WTC11 (cell line): ENCODE measurements at regions not wholly inside any gene's neighbourhood (a gene's known extent, or its start where the extent isn't known, plus 50 kb on each side); places are given as distances from the start of the nearest gene placed in this dataset.

Source experiments
- ATAC-seq: fragments of 200-7000 bp; cut with Tn5 transposase; 2 replicates; pipeline ENCODE4 v1.10.0; 2021; ENCODE audit warnings: mild to moderate bottlenecking, moderate library complexity
- CTCF ChIA-PET: fragments of 300-600 bp; sonication (Branson Sonifier 250); formaldehyde crosslinking; loops from one replicate; lab custom pipeline; 2021; ENCODE audit warnings: antibody characterized with exemption; lab: Charles Lee
- POLR2A ChIA-PET: fragments of 350-600 bp; sonication (Branson Sonifier 250); formaldehyde crosslinking; loops from one replicate; lab custom pipeline; 2021; ENCODE audit warnings: antibody characterized with exemption; lab: Charles Lee
- DNase-seq: peaks from one replicate; pipeline ENCODE4 v3.0.0; 2021; ENCODE audit warnings: low spot score
- H3K27ac Mint-ChIP-seq: 2 replicates; pipeline ENCODE4 v1.8.0; 2021; ENCODE audit warnings: mixed read lengths
- H3K27me3 Mint-ChIP-seq: 2 replicates; pipeline ENCODE4 v1.8.0; 2021; ENCODE audit warnings: low read depth, mild to moderate bottlenecking, moderate library complexity, mixed read lengths
- H3K36me3 Mint-ChIP-seq: 2 replicates; pipeline ENCODE4 v1.8.0; 2021; ENCODE audit warnings: mixed read lengths
- H3K4me1 Mint-ChIP-seq: 2 replicates; pipeline ENCODE4 v1.8.0; 2022; ENCODE audit warnings: mixed read lengths
- H3K4me3 Mint-ChIP-seq: 2 replicates; pipeline ENCODE4 v1.8.0; 2021; ENCODE audit warnings: mild to moderate bottlenecking, moderate library complexity, mixed read lengths
- H3K9me3 Mint-ChIP-seq: 2 replicates; pipeline ENCODE4 v1.8.0; 2021; ENCODE audit warnings: mixed read lengths
- FOXK1 ChIP-seq: sonication (generic); formaldehyde crosslinking; IDR thresholded peaks from 2 replicates; pipeline ENCODE4 v1.8.0; 2022; ENCODE audit warnings: mild to moderate bottlenecking, moderate library complexity, missing genetic modification reagents
- NR2C2 ChIP-seq: sonication (generic); formaldehyde crosslinking; IDR thresholded peaks from 2 replicates; pipeline ENCODE4 v1.8.0; 2022; ENCODE audit warnings: mild to moderate bottlenecking, missing genetic modification reagents
- SMAD3 ChIP-seq: sonication (generic); formaldehyde crosslinking; IDR thresholded peaks from 2 replicates; pipeline ENCODE4 v1.8.0; 2022; ENCODE audit warnings: missing genetic modification reagents, mild to moderate bottlenecking, borderline replicate concordance
- SP1 ChIP-seq: sonication (generic); formaldehyde crosslinking; conservative IDR thresholded peaks from 2 replicates; pipeline ENCODE4 v1.8.1; 2022; ENCODE audit warnings: missing genetic modification reagents
- ZNF263 ChIP-seq: sonication (generic); formaldehyde crosslinking; IDR thresholded peaks from 2 replicates; pipeline ENCODE4 v1.8.1; 2022; ENCODE audit warnings: low read depth, mild to moderate bottlenecking, moderate library complexity, missing genetic modification reagents
- TF ChIP-seq, protein P1 (sequence below): sonication (generic); formaldehyde crosslinking; IDR thresholded peaks from 2 replicates; pipeline ENCODE4 v1.8.0; 2022; ENCODE audit warnings: mild to moderate bottlenecking, missing genetic modification reagents
- TF ChIP-seq, protein P2 (sequence below): sonication (generic); formaldehyde crosslinking; IDR thresholded peaks from 2 replicates; pipeline ENCODE4 v1.8.1; 2023; ENCODE audit warnings: mild to moderate bottlenecking, missing genetic modification reagents
- TF ChIP-seq, protein P3 (sequence below): sonication (generic); formaldehyde crosslinking; IDR thresholded peaks from 2 replicates; pipeline ENCODE4 v1.8.1; 2022; ENCODE audit warnings: low read depth, mild to moderate bottlenecking, moderate library complexity, missing genetic modification reagents, borderline replicate concordance
- TF ChIP-seq, protein P4 (sequence below): fragments of 250-450 bp; sonication (Bioruptor Pico); IDR thresholded peaks from 2 replicates; pipeline ENCODE4 v1.9.0; 2021; ENCODE audit warnings: mild to moderate bottlenecking, borderline replicate concordance
- TF ChIP-seq, protein P5 (sequence below): sonication (generic); formaldehyde crosslinking; IDR thresholded peaks from 2 replicates; pipeline ENCODE4 v1.8.0; 2023; ENCODE audit warnings: mild to moderate bottlenecking, missing genetic modification reagents
- TF ChIP-seq, protein P6 (sequence below): sonication (generic); formaldehyde crosslinking; IDR thresholded peaks from 2 replicates; pipeline ENCODE4 v1.8.0; 2022; ENCODE audit warnings: mild to moderate bottlenecking, missing genetic modification reagents
- TF ChIP-seq, protein P7 (sequence below): sonication (generic); formaldehyde crosslinking; conservative IDR thresholded peaks from 2 replicates; pipeline ENCODE4 v1.8.1; 2023; ENCODE audit warnings: mild to moderate bottlenecking, low read depth, missing genetic modification reagents, moderate library complexity
- TF ChIP-seq, protein P8 (sequence below): sonication (generic); formaldehyde crosslinking; IDR thresholded peaks from 2 replicates; pipeline ENCODE4 v1.8.1; 2023; ENCODE audit warnings: mild to moderate bottlenecking, missing genetic modification reagents
- TF ChIP-seq, protein P9 (sequence below): sonication (generic); formaldehyde crosslinking; IDR thresholded peaks from 2 replicates; pipeline ENCODE4 v1.8.1; 2022; ENCODE audit warnings: missing genetic modification reagents, borderline replicate concordance
- TF ChIP-seq, protein P10 (sequence below): fragments of 250-450 bp; sonication (Bioruptor Pico); conservative IDR thresholded peaks from 2 replicates; pipeline ENCODE4 v1.9.0; 2021; ENCODE audit warnings: mild to moderate bottlenecking

DNA sequence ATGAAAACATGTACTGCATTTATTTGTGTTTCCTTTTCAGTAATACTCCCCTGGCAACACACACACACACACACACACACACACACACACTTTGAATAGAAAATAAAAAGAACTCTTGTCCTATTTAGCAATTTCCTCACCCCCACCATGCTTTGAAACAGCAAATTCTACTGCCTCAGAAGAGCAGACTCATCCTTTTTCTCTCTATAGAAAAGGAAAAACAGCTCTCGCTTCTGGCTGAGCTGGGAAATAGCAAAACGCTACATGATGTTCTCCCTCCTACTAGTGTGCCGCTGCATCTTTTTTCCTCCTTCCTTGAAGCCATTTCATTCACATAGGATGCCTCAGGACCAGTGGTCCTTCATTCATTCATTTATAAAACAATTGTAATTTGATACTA is 453.6 kb downstream of the CSNK1G3 start:
- no peak overlapping the region for H3K4me3 Mint-ChIP-seq
- H3K9me3 Mint-ChIP-seq = peaks cover 33% of the 10 kb centered on the region
- peaks cover 5% of the 10 kb centered on the region for H3K36me3 Mint-ChIP-seq
- POLR2A ChIA-PET = no interaction called here
- no peak for DNase-seq
- H3K4me1 Mint-ChIP-seq = peaks cover 10% of the 10 kb centered on the region
- CTCF ChIA-PET = no interaction called here
- no peak for TF ChIP-seq SP1
- no peak for TF ChIP-seq NR2C2 (CRISPR knock-in tag)
- TF ChIP-seq, protein P1, sequence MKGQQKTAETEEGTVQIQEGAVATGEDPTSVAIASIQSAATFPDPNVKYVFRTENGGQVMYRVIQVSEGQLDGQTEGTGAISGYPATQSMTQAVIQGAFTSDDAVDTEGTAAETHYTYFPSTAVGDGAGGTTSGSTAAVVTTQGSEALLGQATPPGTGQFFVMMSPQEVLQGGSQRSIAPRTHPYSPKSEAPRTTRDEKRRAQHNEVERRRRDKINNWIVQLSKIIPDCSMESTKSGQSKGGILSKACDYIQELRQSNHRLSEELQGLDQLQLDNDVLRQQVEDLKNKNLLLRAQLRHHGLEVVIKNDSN = no peak
- no peak for TF ChIP-seq ZNF263 (CRISPR knock-in tag)
- TF ChIP-seq, protein P2, sequence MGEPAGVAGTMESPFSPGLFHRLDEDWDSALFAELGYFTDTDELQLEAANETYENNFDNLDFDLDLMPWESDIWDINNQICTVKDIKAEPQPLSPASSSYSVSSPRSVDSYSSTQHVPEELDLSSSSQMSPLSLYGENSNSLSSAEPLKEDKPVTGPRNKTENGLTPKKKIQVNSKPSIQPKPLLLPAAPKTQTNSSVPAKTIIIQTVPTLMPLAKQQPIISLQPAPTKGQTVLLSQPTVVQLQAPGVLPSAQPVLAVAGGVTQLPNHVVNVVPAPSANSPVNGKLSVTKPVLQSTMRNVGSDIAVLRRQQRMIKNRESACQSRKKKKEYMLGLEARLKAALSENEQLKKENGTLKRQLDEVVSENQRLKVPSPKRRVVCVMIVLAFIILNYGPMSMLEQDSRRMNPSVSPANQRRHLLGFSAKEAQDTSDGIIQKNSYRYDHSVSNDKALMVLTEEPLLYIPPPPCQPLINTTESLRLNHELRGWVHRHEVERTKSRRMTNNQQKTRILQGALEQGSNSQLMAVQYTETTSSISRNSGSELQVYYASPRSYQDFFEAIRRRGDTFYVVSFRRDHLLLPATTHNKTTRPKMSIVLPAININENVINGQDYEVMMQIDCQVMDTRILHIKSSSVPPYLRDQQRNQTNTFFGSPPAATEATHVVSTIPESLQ (CRISPR knock-in tag) = no peak
- TF ChIP-seq, protein P3, sequence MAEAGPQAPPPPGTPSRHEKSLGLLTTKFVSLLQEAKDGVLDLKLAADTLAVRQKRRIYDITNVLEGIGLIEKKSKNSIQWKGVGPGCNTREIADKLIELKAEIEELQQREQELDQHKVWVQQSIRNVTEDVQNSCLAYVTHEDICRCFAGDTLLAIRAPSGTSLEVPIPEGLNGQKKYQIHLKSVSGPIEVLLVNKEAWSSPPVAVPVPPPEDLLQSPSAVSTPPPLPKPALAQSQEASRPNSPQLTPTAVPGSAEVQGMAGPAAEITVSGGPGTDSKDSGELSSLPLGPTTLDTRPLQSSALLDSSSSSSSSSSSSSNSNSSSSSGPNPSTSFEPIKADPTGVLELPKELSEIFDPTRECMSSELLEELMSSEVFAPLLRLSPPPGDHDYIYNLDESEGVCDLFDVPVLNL (CRISPR knock-in tag) = no peak
- TF ChIP-seq, protein P4, sequence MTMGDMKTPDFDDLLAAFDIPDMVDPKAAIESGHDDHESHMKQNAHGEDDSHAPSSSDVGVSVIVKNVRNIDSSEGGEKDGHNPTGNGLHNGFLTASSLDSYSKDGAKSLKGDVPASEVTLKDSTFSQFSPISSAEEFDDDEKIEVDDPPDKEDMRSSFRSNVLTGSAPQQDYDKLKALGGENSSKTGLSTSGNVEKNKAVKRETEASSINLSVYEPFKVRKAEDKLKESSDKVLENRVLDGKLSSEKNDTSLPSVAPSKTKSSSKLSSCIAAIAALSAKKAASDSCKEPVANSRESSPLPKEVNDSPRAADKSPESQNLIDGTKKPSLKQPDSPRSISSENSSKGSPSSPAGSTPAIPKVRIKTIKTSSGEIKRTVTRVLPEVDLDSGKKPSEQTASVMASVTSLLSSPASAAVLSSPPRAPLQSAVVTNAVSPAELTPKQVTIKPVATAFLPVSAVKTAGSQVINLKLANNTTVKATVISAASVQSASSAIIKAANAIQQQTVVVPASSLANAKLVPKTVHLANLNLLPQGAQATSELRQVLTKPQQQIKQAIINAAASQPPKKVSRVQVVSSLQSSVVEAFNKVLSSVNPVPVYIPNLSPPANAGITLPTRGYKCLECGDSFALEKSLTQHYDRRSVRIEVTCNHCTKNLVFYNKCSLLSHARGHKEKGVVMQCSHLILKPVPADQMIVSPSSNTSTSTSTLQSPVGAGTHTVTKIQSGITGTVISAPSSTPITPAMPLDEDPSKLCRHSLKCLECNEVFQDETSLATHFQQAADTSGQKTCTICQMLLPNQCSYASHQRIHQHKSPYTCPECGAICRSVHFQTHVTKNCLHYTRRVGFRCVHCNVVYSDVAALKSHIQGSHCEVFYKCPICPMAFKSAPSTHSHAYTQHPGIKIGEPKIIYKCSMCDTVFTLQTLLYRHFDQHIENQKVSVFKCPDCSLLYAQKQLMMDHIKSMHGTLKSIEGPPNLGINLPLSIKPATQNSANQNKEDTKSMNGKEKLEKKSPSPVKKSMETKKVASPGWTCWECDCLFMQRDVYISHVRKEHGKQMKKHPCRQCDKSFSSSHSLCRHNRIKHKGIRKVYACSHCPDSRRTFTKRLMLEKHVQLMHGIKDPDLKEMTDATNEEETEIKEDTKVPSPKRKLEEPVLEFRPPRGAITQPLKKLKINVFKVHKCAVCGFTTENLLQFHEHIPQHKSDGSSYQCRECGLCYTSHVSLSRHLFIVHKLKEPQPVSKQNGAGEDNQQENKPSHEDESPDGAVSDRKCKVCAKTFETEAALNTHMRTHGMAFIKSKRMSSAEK (CRISPR knock-in tag) = no peak
- no peak for TF ChIP-seq FOXK1 (CRISPR knock-in tag)
- TF ChIP-seq, protein P5, sequence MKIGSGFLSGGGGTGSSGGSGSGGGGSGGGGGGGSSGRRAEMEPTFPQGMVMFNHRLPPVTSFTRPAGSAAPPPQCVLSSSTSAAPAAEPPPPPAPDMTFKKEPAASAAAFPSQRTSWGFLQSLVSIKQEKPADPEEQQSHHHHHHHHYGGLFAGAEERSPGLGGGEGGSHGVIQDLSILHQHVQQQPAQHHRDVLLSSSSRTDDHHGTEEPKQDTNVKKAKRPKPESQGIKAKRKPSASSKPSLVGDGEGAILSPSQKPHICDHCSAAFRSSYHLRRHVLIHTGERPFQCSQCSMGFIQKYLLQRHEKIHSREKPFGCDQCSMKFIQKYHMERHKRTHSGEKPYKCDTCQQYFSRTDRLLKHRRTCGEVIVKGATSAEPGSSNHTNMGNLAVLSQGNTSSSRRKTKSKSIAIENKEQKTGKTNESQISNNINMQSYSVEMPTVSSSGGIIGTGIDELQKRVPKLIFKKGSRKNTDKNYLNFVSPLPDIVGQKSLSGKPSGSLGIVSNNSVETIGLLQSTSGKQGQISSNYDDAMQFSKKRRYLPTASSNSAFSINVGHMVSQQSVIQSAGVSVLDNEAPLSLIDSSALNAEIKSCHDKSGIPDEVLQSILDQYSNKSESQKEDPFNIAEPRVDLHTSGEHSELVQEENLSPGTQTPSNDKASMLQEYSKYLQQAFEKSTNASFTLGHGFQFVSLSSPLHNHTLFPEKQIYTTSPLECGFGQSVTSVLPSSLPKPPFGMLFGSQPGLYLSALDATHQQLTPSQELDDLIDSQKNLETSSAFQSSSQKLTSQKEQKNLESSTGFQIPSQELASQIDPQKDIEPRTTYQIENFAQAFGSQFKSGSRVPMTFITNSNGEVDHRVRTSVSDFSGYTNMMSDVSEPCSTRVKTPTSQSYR (CRISPR knock-in tag) = no peak
- TF ChIP-seq, protein P6, sequence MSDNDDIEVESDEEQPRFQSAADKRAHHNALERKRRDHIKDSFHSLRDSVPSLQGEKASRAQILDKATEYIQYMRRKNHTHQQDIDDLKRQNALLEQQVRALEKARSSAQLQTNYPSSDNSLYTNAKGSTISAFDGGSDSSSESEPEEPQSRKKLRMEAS (CRISPR knock-in tag) = no peak
- TF ChIP-seq, protein P7, sequence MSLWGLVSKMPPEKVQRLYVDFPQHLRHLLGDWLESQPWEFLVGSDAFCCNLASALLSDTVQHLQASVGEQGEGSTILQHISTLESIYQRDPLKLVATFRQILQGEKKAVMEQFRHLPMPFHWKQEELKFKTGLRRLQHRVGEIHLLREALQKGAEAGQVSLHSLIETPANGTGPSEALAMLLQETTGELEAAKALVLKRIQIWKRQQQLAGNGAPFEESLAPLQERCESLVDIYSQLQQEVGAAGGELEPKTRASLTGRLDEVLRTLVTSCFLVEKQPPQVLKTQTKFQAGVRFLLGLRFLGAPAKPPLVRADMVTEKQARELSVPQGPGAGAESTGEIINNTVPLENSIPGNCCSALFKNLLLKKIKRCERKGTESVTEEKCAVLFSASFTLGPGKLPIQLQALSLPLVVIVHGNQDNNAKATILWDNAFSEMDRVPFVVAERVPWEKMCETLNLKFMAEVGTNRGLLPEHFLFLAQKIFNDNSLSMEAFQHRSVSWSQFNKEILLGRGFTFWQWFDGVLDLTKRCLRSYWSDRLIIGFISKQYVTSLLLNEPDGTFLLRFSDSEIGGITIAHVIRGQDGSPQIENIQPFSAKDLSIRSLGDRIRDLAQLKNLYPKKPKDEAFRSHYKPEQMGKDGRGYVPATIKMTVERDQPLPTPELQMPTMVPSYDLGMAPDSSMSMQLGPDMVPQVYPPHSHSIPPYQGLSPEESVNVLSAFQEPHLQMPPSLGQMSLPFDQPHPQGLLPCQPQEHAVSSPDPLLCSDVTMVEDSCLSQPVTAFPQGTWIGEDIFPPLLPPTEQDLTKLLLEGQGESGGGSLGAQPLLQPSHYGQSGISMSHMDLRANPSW (CRISPR knock-in tag) = no peak
- TF ChIP-seq, protein P8, sequence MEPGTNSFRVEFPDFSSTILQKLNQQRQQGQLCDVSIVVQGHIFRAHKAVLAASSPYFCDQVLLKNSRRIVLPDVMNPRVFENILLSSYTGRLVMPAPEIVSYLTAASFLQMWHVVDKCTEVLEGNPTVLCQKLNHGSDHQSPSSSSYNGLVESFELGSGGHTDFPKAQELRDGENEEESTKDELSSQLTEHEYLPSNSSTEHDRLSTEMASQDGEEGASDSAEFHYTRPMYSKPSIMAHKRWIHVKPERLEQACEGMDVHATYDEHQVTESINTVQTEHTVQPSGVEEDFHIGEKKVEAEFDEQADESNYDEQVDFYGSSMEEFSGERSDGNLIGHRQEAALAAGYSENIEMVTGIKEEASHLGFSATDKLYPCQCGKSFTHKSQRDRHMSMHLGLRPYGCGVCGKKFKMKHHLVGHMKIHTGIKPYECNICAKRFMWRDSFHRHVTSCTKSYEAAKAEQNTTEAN (CRISPR knock-in tag) = no peak
- TF ChIP-seq SMAD3 = no peak
- TF ChIP-seq, protein P9, sequence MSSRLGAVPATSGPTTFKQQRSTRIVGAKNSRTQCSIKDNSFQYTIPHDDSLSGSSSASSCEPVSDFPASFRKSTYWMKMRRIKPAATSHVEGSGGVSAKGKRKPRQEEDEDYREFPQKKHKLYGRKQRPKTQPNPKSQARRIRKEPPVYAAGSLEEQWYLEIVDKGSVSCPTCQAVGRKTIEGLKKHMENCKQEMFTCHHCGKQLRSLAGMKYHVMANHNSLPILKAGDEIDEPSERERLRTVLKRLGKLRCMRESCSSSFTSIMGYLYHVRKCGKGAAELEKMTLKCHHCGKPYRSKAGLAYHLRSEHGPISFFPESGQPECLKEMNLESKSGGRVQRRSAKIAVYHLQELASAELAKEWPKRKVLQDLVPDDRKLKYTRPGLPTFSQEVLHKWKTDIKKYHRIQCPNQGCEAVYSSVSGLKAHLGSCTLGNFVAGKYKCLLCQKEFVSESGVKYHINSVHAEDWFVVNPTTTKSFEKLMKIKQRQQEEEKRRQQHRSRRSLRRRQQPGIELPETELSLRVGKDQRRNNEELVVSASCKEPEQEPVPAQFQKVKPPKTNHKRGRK (CRISPR knock-in tag) = no peak
- TF ChIP-seq, protein P10, sequence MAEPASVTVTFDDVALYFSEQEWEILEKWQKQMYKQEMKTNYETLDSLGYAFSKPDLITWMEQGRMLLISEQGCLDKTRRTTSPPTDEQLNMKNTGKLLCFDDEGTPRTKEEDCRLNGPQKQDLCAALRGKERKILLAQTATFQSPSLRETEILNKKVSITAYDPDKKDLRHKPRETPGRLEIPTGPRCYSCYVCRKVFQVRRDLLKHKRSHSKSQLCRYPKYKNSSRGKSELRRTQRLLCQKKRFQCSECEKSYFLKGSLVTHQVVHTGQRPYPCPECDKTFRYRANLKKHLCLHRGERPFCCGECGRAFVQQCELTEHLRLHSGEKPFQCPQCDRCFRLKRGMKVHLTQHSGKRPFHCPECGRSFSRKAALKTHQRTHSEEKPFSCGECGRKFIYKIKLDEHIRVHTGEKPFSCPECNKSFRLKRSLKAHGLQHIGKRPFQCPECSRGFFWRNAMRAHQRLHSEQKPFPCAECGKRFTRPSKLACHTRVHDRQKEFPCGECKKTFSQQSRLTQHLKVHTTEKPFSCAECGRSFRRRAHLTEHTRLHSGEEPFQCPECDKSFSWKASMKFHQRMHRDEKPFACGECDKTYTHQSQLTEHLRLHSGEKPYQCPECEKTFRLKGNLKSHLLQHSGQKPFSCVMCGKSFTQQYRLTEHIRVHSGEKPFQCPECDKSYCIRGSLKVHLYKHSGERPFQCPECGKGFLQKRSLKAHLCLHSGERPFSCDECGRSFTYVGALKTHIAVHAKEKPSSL (CRISPR knock-in tag) = no peak
- TF ChIP-seq, all 79 proteins: peak for 0
- no peaks in the 10 kb centered on the region for H3K27me3 Mint-ChIP-seq
- ATAC-seq = no peak
- no peak overlapping the region for H3K27ac Mint-ChIP-seq
